GM21526 (cell line): ENCODE measurements at regions not wholly inside any gene's neighbourhood (a gene's known extent, or its start where the extent isn't known, plus 50 kb on each side); places are given as distances from the start of the nearest gene placed in this dataset.

Experiments used
- ATAC-seq: cut with Tn5 transposase; IDR thresholded peaks from one replicate; pipeline ENCODE4 v1.9.1; 2021; ENCODE audit warnings: moderate library complexity; ENCODE audit not compliant: unreplicated experiment, low FRiP score

GRCh38 chr5:96287136-96287535, 145.9 kb downstream of the PCSK1 start:
- no peak for ATAC-seq

GRCh38 chr5:96285823-96286222, 147.2 kb downstream of the PCSK1 start:
- no peak for ATAC-seq

- ATAC-seq = no peak
These were observed 148.2 kb downstream of the PCSK1 start for GRCh38 chr5:96284727-96285389.

DNA sequence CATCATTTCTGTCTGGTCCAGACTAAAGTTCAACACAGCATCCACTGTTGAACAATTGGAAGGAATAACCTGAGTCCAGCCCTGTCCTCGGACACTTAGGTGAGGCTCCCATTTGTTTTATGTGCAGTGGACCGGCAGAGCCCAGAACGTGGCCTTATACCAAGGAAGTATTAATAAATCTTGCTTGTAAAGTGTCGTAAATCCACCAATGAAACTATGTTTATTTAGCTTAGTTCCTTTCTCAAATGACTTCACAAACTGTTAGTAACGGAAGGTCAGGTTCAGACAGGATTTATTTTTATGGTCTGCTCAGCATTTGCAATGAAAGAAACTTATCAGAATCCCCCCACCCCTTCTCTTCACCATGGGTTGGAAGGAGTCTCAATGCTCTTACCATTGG, 149.5 kb downstream of the PCSK1 start:
- ATAC-seq = no peak

DNA sequence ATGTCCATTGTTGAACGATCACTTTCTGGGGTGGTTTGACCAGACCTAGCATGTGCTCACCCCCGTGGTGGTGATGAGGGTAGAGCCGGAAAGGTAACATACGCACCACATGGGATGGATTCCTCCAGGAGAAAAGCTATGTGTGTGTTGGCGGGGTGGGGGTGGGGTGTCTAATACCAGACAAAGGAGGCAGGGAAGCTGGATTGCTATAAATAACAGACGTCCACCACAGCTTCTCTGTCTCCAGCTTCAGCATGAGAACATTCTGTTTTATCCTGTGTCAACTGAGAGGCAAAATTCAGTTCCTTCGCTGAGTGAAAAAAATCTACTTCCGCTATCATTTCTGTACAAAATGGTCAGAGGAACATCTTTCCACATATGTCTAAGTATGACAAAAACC, 151.0 kb downstream of the PCSK1 start:
- ATAC-seq = no peak

DNA sequence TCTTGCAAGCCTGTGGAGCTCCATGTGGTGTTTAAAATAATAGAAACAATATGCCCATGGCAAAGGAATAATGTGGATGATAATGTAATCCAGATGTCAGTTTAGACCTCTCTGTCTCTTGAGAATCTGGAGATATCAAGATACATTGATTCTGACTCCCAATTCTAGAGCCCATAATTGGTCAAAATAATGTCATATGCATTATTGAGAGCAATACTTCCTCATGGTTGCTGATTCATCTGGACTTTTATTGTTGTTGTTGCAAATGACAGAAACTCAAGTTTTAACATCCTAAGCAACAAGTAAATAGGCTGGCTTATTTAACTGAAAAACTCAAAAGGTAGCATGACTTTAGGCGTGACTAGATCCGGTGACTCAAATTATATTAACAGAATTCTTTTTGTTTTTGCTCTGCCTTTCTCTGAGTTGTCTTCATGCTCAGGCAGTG, 152.1 kb downstream of the PCSK1 start:
- no peak for ATAC-seq

- peak; percentile 91 for ATAC-seq
These were observed 153.1 kb downstream of the PCSK1 start for GRCh38 chr5:96279801-96280542.

DNA sequence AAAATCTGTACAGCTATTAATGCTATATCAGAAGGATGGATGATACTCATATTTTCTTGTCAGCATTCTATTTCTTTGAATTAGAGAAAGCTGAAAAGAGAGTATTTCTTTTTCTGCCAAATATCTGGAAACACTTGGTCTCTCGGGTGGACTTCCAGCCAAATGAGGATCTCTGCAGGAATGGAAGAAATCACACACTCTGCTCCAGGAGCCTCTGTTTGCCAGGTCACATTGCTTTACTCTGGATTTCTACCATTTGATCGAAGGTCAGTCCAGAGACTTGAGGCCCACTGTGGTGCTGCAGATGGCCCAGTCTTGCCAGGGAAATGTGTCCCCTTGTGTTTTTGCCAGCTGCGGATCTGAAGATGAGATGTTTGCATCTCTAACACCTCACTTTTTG, 154.1 kb downstream of the PCSK1 start:
- no peak for ATAC-seq

DNA sequence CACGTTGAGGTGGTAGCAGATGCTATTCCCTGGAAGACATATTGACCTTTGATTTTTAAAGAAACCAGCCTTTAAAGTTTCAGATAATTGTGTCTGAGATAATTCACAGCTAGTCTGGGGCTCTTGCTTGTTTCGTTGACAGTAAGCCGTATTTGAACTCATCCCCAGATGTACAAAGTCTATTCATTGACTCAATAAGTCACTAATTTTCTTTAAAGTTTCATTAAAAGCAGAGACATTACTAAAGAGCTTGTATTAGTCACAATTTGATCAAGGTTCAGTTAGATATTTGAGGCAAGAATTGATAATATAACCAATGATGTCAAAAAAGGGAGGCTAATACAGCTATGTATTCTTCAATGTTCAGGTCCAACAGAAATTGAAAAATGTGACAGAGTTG, 158.0 kb downstream of the PCSK1 start:
- ATAC-seq = no peak

GRCh38 chr5:96265487-96265886, 167.6 kb downstream of the PCSK1 start:
- ATAC-seq = no peak

DNA sequence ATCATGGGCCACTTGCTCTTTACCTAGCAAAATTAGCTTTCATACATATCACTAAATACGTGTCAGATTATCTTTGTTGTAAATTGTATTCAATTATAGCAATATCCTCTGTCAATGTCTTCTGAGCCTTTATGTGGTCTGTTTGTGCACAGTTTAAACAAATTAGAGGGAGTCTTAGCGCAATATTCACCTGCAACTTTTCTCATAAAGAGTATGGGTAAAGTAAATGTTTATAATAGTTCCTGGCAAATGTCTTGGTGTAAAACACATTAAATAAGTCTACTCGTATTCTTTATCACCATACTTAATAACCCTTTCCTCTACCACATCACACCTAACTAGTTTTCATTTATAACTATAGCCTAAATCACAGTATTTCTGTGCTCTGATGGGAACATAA, 169.0 kb downstream of the PCSK1 start:
- ATAC-seq = no peak

DNA sequence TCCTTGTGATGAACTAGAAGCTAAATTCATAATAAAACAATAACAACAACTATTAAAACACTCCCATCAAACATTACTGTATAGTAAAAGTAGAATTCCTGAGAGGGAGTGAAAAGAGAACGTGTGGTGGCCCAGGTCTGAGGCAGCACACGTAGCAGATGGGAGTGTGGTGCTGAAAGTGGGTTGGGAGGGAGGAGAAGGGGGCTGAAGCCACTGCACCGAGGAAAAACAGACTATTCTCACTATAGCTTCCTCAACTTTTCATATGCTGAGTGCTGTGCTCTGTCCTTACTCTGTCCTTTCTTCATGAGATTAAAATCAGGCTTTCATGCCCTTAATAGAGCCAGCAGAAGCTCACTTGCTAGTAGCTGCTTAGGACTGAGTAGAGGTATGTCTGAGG, 170.9 kb downstream of the PCSK1 start:
- no peak for ATAC-seq

DNA sequence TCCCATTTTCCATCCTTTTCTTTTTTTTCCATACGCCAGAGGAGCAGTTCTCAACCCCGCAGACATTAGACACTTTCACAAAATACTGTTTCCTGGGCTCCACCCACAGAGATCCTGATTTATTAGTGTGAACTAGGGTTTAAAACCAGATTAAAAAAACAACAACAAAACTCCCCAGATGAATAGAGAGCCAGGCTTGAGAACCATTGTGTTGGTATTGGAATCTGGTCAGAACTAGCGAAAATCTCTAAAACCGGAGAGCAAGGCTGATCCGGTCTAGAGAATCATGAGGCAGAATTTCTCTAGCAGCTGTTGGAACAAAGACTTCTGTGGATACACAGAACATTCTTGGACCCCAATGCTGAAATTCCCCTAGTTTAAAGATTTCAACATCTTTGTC, 173.0 kb downstream of the PCSK1 start:
- no peak for ATAC-seq

GRCh38 chr5:96259151-96259772, 173.8 kb downstream of the PCSK1 start:
- peak; percentile 55 for ATAC-seq

- no peak for ATAC-seq
These were observed 174.4 kb downstream of the PCSK1 start for GRCh38 chr5:96258692-96259091.

DNA sequence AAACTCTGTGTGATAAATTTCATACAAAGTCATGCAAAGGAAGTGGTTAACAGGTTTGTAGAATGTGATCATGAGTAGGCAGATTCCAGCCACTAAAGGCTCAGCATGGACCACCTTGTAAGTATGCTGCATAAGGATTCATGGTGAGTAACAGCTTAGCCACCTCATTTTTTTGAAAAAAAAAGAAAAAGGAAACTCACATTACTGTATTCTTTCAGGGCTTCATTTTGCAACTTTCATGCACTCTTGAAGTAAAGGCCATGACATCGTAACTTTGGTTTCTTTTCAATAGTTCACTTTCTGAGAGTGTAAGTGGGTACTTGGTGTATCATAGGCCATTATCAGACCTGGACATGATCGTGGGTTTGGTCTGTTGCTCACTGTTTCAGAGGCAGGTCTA, 175.1 kb downstream of the PCSK1 start:
- no peak for ATAC-seq

GRCh38 chr5:96256795-96257470, 176.1 kb downstream of the PCSK1 start:
- ATAC-seq = peak; percentile 56

DNA sequence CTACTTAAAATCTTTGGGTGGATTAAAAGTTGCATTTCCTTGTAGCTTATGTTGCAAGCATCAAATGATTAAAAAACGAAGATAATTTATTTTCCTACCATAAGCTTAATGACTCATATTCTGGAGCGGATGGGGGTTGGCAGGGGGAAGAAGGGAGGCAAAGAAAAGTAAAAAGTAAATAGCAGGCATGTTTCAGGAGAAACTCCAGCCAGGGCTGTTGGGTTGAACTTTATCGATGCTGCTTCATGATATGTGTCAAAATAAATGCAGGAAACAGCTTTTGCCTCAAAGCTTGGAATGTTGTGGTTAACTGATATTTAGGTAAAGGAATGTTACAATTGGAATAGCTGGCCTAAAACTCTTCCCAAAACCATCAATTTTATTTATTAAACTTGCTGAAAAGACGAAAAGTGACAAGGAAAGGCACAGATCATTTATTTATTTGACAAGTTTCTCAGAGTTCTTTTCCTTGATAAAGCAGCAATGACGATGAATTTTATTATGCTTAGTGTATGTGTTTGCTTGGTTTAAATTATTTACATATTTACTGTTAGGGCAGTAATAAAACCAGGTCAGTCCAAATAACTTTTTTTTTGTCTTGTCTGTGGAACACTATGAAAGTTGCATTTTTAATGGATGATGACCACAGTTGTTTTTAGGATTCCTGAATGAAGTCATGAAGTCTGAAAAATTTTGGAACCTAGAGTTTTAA, 177.9 kb downstream of the PCSK1 start:
- no peak for ATAC-seq

DNA sequence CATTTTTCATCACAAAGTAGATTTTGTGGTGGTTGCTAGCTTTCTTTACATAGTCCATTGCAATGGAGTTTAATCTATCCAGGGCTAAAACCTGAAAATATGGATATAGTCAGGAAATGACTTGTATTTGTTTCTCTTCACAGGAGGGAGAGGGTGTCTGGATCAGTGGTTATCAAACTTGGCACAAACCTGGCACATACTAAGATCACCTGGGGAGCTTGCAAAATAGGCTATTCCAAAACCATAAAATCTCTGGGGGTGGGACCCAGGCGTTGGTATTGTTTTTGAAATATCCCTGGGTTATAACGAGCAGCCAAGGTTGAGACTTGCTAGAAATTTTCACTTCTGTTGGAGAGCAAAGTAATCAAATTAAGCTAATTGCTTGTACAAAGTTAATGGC, 179.9 kb downstream of the PCSK1 start:
- ATAC-seq = no peak

DNA sequence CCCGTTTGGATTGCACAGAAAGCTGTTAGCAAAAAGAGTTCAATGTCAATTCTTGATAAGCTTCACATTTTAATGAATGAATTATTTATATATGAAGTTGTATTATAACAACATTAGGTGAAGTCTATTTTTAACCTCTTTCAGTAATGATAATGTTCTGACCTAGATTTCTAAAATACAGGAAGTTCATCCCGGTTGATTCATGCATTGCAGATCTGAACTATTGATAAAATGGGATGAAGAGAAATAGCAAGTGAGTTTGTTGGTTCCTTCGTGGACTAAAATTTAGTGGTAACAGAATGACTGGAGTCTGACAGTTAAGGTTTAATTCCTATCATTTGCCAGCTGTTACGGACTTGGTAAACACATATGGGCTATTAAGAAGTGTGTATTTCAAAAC, 180.5 kb downstream of the PCSK1 start:
- no peak for ATAC-seq

GRCh38 chr5:96250782-96251181, 182.3 kb downstream of the PCSK1 start:
- no peak for ATAC-seq
